Panc1 (cell line): ENCODE measurements at regions not wholly inside any gene's neighbourhood (a gene's known extent, or its start where the extent isn't known, plus 50 kb on each side); places are given as distances from the start of the nearest gene placed in this dataset.

ENCODE experiments used
- ATAC-seq: fragments of 200-7000 bp; cut with Tn5 transposase; 2 replicates; pipeline ENCODE4 v1.9.1; 2020; ENCODE audit warnings: mild to moderate bottlenecking, moderate library complexity
- BruUV-seq: library from RNA; stranded (reverse); fragments of 400-500 nt; replicated peaks from 2 replicates; lab custom pipeline; 2021; lab: Mats Ljungman, UMichigan
- CTCF ChIA-PET: fragments of 300-600 bp; sonication (Branson Sonifier 250); formaldehyde crosslinking; loops from one replicate; lab custom pipeline; 2022; ENCODE audit warnings: antibody characterized with exemption; lab: Charles Lee
- POLR2A ChIA-PET: fragments of 300-600 bp; sonication (Branson Sonifier 250); formaldehyde crosslinking; loops from one replicate; lab custom pipeline; 2022; ENCODE audit warnings: antibody characterized with exemption; lab: Charles Lee
- DNase-seq: peaks from one replicate; pipeline ENCODE4 v3.0.0-alpha.2; 2010; ENCODE audit warnings: low read depth, low spot score
- H3K27ac ChIP-seq: 2 replicates; pipeline ENCODE4 v1.5.1; 2011; ENCODE audit warnings: mild to moderate bottlenecking, low read length, inconsistent platforms
- H3K27me3 ChIP-seq: fragments of 200-500 bp; sonication (Bioruptor generic); 2 replicates; pipeline ENCODE4 v1.6.0; 2014; ENCODE audit warnings: low read length, inconsistent platforms; ENCODE audit not compliant: control insufficient read depth, insufficient read depth
- H3K36me3 ChIP-seq: fragments of 200-500 bp; sonication (Bioruptor generic); 2 replicates; pipeline ENCODE4 v1.5.1; 2014; ENCODE audit warnings: inconsistent platforms, mild to moderate bottlenecking, low read length, moderate library complexity; ENCODE audit not compliant: control insufficient read depth, insufficient read depth
- H3K4me1 ChIP-seq: 2 replicates; pipeline ENCODE4 v1.5.1; 2011; ENCODE audit warnings: inconsistent platforms, mild to moderate bottlenecking, low read length, moderate library complexity; ENCODE audit not compliant: control insufficient read depth, insufficient read depth
- H3K4me3 ChIP-seq, 2 experiments: 2 replicates each; pipeline ENCODE4 v1.5.1; 2011 to 2012; ENCODE audit warnings: low read depth in 2 of 2, low read length in 2 of 2, mild to moderate bottlenecking in 2 of 2, inconsistent platforms in 1 of 2, moderate library complexity in 1 of 2
- H3K9me3 ChIP-seq: fragments of 200-500 bp; sonication (Bioruptor generic); 2 replicates; pipeline ENCODE4 v1.5.1; 2014; ENCODE audit warnings: low read depth, mild to moderate bottlenecking, inconsistent platforms, low read length, moderate library complexity; ENCODE audit not compliant: control insufficient read depth, insufficient read depth
- POLR2AphosphoS5 ChIP-seq: IDR thresholded peaks from 2 replicates; pipeline ENCODE4 v1.6.1; 2012; ENCODE audit warnings: mild to moderate bottlenecking, low read depth, low read length, moderate library complexity
- SIN3A ChIP-seq: IDR thresholded peaks from 2 replicates; pipeline ENCODE4 v1.6.1; 2012; ENCODE audit warnings: low read depth, mild to moderate bottlenecking, low read length, moderate library complexity, borderline replicate concordance; ENCODE audit not compliant: insufficient read depth
- TCF7L2 ChIP-seq: IDR thresholded peaks from 2 replicates; pipeline ENCODE4 v1.6.1; 2011; ENCODE audit warnings: mild to moderate bottlenecking, low read depth, low read length, inconsistent platforms
- in situ Hi-C: cut with HindIII; loops from 2 replicates; pipeline ENCODE4 v1.10.0; 2016; ENCODE audit warnings: low sequenced_read_pairs, low pct_unique_long_range_greater_than_20kb
- intact Hi-C: fragments of 100-400 bp; cut with micrococcal nuclease; formaldehyde crosslinking; loops from one replicate; pipeline ENCODE4 v1.10.0; 2022; ENCODE audit not compliant: unreplicated experiment
- TF ChIP-seq, protein P1 (sequence below): fragments of 450-650 bp; IDR thresholded peaks from 2 replicates; pipeline ENCODE4 v1.5.1; 2017; ENCODE audit warnings: mild to moderate bottlenecking
- TF ChIP-seq, protein P2 (sequence below), 2 experiments: IDR thresholded peaks; 2 replicates each; pipeline ENCODE4 v1.6.1; 2011 to 2012; ENCODE audit warnings: low read depth in 2 of 2, control low read depth in 1 of 2, low read length in 1 of 2, mild to moderate bottlenecking in 1 of 2, moderate library complexity in 1 of 2; ENCODE audit not compliant: insufficient read depth in 1 of 2

- H3K9me3 ChIP-seq = no peaks in the 10 kb centered on the region
- no peaks in the 10 kb centered on the region for H3K27me3 ChIP-seq
- no TSS peak for BruUV-seq
- no peak for ATAC-seq
- no peaks in the 10 kb centered on the region for H3K4me1 ChIP-seq
- POLR2A ChIA-PET = no interaction called here
- CTCF ChIA-PET = no interaction called here
- H3K4me3 ChIP-seq = no peak overlapping the region
- in situ Hi-C loops = no loop called here
- no peak overlapping the region for H3K27ac ChIP-seq
- no peaks in the 10 kb centered on the region for H3K36me3 ChIP-seq
- TF ChIP-seq POLR2AphosphoS5 = no peak
- TF ChIP-seq, protein P1, sequence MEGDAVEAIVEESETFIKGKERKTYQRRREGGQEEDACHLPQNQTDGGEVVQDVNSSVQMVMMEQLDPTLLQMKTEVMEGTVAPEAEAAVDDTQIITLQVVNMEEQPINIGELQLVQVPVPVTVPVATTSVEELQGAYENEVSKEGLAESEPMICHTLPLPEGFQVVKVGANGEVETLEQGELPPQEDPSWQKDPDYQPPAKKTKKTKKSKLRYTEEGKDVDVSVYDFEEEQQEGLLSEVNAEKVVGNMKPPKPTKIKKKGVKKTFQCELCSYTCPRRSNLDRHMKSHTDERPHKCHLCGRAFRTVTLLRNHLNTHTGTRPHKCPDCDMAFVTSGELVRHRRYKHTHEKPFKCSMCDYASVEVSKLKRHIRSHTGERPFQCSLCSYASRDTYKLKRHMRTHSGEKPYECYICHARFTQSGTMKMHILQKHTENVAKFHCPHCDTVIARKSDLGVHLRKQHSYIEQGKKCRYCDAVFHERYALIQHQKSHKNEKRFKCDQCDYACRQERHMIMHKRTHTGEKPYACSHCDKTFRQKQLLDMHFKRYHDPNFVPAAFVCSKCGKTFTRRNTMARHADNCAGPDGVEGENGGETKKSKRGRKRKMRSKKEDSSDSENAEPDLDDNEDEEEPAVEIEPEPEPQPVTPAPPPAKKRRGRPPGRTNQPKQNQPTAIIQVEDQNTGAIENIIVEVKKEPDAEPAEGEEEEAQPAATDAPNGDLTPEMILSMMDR = no peak
- TF ChIP-seq, protein P2, sequence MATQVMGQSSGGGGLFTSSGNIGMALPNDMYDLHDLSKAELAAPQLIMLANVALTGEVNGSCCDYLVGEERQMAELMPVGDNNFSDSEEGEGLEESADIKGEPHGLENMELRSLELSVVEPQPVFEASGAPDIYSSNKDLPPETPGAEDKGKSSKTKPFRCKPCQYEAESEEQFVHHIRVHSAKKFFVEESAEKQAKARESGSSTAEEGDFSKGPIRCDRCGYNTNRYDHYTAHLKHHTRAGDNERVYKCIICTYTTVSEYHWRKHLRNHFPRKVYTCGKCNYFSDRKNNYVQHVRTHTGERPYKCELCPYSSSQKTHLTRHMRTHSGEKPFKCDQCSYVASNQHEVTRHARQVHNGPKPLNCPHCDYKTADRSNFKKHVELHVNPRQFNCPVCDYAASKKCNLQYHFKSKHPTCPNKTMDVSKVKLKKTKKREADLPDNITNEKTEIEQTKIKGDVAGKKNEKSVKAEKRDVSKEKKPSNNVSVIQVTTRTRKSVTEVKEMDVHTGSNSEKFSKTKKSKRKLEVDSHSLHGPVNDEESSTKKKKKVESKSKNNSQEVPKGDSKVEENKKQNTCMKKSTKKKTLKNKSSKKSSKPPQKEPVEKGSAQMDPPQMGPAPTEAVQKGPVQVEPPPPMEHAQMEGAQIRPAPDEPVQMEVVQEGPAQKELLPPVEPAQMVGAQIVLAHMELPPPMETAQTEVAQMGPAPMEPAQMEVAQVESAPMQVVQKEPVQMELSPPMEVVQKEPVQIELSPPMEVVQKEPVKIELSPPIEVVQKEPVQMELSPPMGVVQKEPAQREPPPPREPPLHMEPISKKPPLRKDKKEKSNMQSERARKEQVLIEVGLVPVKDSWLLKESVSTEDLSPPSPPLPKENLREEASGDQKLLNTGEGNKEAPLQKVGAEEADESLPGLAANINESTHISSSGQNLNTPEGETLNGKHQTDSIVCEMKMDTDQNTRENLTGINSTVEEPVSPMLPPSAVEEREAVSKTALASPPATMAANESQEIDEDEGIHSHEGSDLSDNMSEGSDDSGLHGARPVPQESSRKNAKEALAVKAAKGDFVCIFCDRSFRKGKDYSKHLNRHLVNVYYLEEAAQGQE (IDR thresholded peaks at IDR 0.05; ENCODE audit: insufficient read depth in 1 of 2, low read depth in 2 of 2, low read length in 1 of 2) = no peak
- TF ChIP-seq SIN3A = no peak
- no peak for TF ChIP-seq TCF7L2
- intact Hi-C loops = loop anchor here (2.0 kb wide), 1 partner anchor 107 kb away; no protein-coding TSS in a partner anchor
- DNase-seq = no peak
Observed at GRCh38 chr2:222795450-222796357, 65.1 kb upstream of the ACSL3 start.

- no TSS peak for BruUV-seq
- no peaks in the 10 kb centered on the region for H3K27me3 ChIP-seq
- H3K4me1 ChIP-seq = no peaks in the 10 kb centered on the region
- no peak overlapping the region for H3K4me3 ChIP-seq
- ChIA-PET POLR2A (no interaction called here), CTCF (interaction anchor here (0.8 kb wide), 1 partner anchor 65 kb away, joined by 8 read pairs; no protein-coding TSS in a partner anchor)
- ATAC-seq (peak; percentile 60), DNase-seq (peak; percentile 48)
- no peak overlapping the region for H3K27ac ChIP-seq
- TF ChIP-seq, protein P2 (IDR thresholded peaks at IDR 0.05; ENCODE audit: insufficient read depth in 1 of 2, low read depth in 2 of 2, low read length in 1 of 2) = no peak
- TF ChIP-seq TCF7L2 = no peak
- TF ChIP-seq, protein P1 = no peak
- no peak for TF ChIP-seq POLR2AphosphoS5
- TF ChIP-seq SIN3A = no peak
- in situ Hi-C loops = no loop called here
- no peaks in the 10 kb centered on the region for H3K9me3 ChIP-seq
- intact Hi-C loops = loop anchor here (2.0 kb wide), 1 partner anchor 106 kb away; no protein-coding TSS in a partner anchor
- H3K36me3 ChIP-seq = no peaks in the 10 kb centered on the region
Observed at GRCh38 chr2:222796413-222797103, 64.3 kb upstream of the ACSL3 start.
